BJ (cell line): ENCODE measurements at regions not wholly inside any gene's neighbourhood (a gene's known extent, or its start where the extent isn't known, plus 50 kb on each side); places are given as distances from the start of the nearest gene placed in this dataset.

Source experiments
- CTCF ChIA-PET: fragments of 350-600 bp; formaldehyde crosslinking; extraction: SDS; loops from one replicate; lab custom pipeline; 2021; ENCODE audit warnings: antibody characterized with exemption, inconsistent platforms; lab: Yijun Ruan, JAX
- POLR2A ChIA-PET: fragments of 300-600 bp; sonication (Branson Sonifier 250); formaldehyde crosslinking; extraction: SDS; loops from one replicate; lab custom pipeline; 2021; ENCODE audit warnings: antibody characterized with exemption; lab: Charles Lee
- DNase-seq: peaks from one replicate; pipeline ENCODE4 v3.0.0-alpha.2; 2011; ENCODE audit warnings: low read depth
- H3K27me3 ChIP-seq: 2 replicates; pipeline ENCODE4 v1.6.0; 2011; ENCODE audit warnings: low read length; ENCODE audit not compliant: control insufficient read depth, insufficient read depth
- H3K36me3 ChIP-seq: 2 replicates; pipeline ENCODE4 v1.5.1; 2011; ENCODE audit warnings: low read length; ENCODE audit not compliant: control insufficient read depth, insufficient read depth
- H3K4me3 ChIP-seq: 2 replicates; pipeline ENCODE4 v1.5.1; 2011; ENCODE audit warnings: low read depth, mild to moderate bottlenecking, control low read depth, low read length
- TF ChIP-seq, protein P1 (sequence below): IDR thresholded peaks from 2 replicates; pipeline ENCODE4 v1.5.1; 2011; ENCODE audit warnings: low read depth, mild to moderate bottlenecking, control low read depth, inconsistent platforms, low read length, moderate library complexity; ENCODE audit not compliant: insufficient read depth

GRCh38 chr1:170290991-170291390, 145.2 kb downstream of the NTMT2 start:
- no peak for DNase-seq
- Histone ChIP-seq H3K36me3 (no peaks in the 10 kb centered on the region), H3K4me3 (no peak overlapping the region), H3K27me3 (no peaks in the 10 kb centered on the region)
- TF ChIP-seq, protein P1, sequence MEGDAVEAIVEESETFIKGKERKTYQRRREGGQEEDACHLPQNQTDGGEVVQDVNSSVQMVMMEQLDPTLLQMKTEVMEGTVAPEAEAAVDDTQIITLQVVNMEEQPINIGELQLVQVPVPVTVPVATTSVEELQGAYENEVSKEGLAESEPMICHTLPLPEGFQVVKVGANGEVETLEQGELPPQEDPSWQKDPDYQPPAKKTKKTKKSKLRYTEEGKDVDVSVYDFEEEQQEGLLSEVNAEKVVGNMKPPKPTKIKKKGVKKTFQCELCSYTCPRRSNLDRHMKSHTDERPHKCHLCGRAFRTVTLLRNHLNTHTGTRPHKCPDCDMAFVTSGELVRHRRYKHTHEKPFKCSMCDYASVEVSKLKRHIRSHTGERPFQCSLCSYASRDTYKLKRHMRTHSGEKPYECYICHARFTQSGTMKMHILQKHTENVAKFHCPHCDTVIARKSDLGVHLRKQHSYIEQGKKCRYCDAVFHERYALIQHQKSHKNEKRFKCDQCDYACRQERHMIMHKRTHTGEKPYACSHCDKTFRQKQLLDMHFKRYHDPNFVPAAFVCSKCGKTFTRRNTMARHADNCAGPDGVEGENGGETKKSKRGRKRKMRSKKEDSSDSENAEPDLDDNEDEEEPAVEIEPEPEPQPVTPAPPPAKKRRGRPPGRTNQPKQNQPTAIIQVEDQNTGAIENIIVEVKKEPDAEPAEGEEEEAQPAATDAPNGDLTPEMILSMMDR: no peak
- CTCF ChIA-PET: no interaction called here
- POLR2A ChIA-PET: no interaction called here

DNA sequence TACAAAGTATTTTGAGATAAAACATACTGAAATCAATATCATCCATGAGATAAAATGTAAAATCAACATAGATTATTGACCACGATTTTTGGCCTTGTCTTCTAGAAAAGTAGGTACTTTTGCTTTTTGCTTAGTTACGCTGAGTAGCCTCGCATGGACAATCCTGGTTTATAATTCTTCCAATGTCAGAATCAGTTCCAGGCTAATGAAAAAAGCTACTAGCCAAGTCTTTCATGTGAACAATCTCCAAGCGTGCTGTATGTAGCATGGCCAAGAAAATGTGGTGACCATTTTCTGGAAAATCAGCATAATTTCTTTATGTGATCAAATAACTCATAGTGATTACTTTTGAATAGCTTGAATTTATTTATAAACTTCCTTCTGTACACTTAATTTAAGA, 145.8 kb downstream of the NTMT2 start:
- no peaks in the 10 kb centered on the region for H3K36me3 ChIP-seq
- H3K27me3 ChIP-seq: no peaks in the 10 kb centered on the region
- H3K4me3 ChIP-seq: no peak overlapping the region
- POLR2A ChIA-PET: no interaction called here
- DNase-seq: no peak
- CTCF ChIA-PET: no interaction called here
- TF ChIP-seq, protein P1: no peak

DNA sequence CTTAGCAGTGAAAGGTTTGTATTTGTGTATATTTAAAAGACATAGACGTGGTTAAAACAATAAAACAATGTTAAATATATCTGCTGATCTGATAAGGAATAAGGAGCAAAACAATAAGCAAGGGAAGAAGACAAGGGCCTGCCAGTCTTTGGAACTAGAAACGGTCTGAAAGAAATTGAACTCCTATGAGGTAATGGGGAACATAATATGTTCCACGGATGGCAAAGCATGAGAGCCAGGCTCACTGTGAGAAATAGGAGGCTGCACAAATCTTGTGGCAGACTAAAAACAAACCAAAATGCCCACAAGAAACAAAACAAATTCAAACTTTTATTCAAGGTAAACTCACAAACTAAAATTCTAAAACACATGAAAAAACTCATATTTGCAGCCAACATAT, 150.5 kb downstream of the NTMT2 start:
- Histone ChIP-seq H3K4me3 (no peak overlapping the region), H3K27me3 (no peaks in the 10 kb centered on the region), H3K36me3 (no peaks in the 10 kb centered on the region)
- POLR2A ChIA-PET: no interaction called here
- no peak for DNase-seq
- TF ChIP-seq, protein P1: no peak
- CTCF ChIA-PET: no interaction called here

DNA sequence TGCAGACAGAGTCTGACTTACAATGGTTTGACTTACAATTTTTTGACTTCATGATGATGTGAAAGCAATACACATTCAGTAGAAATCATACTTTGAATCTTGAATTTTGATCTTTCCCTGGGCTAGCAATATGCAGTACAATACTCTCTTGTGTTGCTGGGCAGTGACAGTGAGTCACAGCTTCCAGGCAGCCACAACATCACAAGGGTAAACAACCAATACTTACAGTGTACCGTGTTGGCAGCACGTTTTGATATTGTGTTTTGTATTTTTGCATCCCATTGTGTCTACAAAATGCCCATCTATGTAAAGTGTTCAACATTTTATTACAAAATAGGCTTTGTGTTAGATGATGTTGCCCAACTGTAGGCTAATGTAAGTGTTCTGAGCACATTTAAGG, 150.9 kb downstream of the NTMT2 start:
- ChIA-PET POLR2A (no interaction called here), CTCF (no interaction called here)
- H3K27me3 ChIP-seq: no peaks in the 10 kb centered on the region
- DNase-seq: no peak
- H3K4me3 ChIP-seq: no peak overlapping the region
- TF ChIP-seq, protein P1: no peak
- no peaks in the 10 kb centered on the region for H3K36me3 ChIP-seq

DNA sequence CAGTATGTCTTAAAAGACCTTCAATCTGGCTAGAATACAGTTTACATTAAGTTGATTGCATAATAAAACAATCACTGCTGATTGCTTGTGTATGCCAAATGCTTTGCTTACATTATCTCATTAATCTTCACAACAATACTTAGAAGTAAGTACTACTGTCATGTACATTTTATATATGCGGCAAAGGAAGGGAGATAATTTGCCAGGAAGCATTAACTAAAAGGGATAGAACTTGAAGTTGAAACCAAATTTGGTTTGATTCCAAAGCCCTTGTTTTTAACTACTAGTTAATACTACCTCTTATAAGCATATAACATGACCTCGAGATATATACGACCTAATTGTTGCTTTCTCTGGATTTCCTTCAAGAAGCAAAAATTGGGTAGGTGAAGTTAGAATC, 155.8 kb downstream of the NTMT2 start:
- TF ChIP-seq, protein P1: no peak
- H3K36me3 ChIP-seq: no peaks in the 10 kb centered on the region
- POLR2A ChIA-PET: no interaction called here
- H3K4me3 ChIP-seq: no peak overlapping the region
- no peak for DNase-seq
- CTCF ChIA-PET: no interaction called here
- H3K27me3 ChIP-seq: no peaks in the 10 kb centered on the region
